NCI-H1417 (cell line): ENCODE measurements at regions not wholly inside any gene's neighbourhood (a gene's known extent, or its start where the extent isn't known, plus 50 kb on each side); places are given as distances from the start of the nearest gene placed in this dataset.

ENCODE experiments used
- DNase-seq, 3 experiments: peaks; one replicate each; lab custom pipeline; 2025; lab: John Stamatoyannopoulos, UW

GRCh38 chr3:59135096-59135495 lies 85.3 kb upstream of the CFAP20DC start:
- DNase-seq: no peak

- no peak for DNase-seq
Measured at GRCh38 chr3:59133311-59133710, 83.5 kb upstream of the CFAP20DC start.

GRCh38 chr3:59131016-59131766 lies 81.4 kb upstream of the CFAP20DC start:
- no peak for DNase-seq

GRCh38 chr3:59128685-59129084 lies 78.9 kb upstream of the CFAP20DC start:
- DNase-seq: peak in 1 of 3 experiments; percentile 1

GRCh38 chr3:59127071-59127470 lies 77.2 kb upstream of the CFAP20DC start:
- DNase-seq: no peak

GRCh38 chr3:59126446-59126845 lies 76.6 kb upstream of the CFAP20DC start:
- DNase-seq: no peak

GRCh38 chr3:59121346-59122144 lies 71.7 kb upstream of the CFAP20DC start:
- DNase-seq: no peak

GRCh38 chr3:59118928-59119327 lies 69.1 kb upstream of the CFAP20DC start:
- DNase-seq: no peak

GRCh38 chr3:59117396-59117795 lies 67.6 kb upstream of the CFAP20DC start:
- no peak for DNase-seq

- DNase-seq: no peak
Measured at GRCh38 chr3:59116233-59116537, 66.4 kb upstream of the CFAP20DC start.

- no peak for DNase-seq
Measured at GRCh38 chr3:59115364-59116232, 65.8 kb upstream of the CFAP20DC start.

- peak in 1 of 3 experiments; percentile 6 for DNase-seq
Measured at GRCh38 chr3:59107856-59108815, 58.3 kb upstream of the CFAP20DC start.

GRCh38 chr3:59106085-59106648 lies 56.3 kb upstream of the CFAP20DC start:
- no peak for DNase-seq

- no peak for DNase-seq
Measured at GRCh38 chr3:59103552-59103951, 53.7 kb upstream of the CFAP20DC start.

GRCh38 chr3:59101231-59101736 lies 51.5 kb upstream of the CFAP20DC start:
- no peak for DNase-seq
